ENCODE measurements at regions not wholly inside any gene's neighbourhood (a gene's known extent, or its start where the extent isn't known, plus 50 kb on each side); places are given as distances from the start of the nearest gene placed in this dataset.

DNA sequence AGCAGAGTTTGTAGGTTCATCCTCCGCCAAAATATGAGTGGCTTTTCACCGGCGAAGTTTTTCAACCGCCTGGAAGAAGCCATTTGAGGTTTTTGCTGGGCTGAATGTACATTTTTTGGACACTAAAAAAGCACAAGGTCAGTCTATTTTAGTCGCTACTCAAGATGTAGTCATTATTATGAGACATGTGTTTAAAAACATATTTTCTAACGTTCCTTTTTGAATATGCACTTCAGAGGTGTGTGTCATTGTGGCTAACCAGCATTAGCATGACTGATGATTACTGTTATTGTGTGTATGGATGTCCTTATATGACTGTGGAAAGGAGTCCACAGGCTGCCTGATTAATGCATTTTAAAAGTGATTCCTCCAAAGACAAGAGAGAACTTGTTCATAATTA is 605.4 kb downstream of the INHBA start:
- Histone ChIP-seq H2BK5ac (ENCODE audit: low read depth, low read length, poor library complexity, severe bottlenecking) (no peak overlapping the region), H3K36me3 (ENCODE audit: control insufficient read depth in 1 of 2, insufficient read depth in 2 of 2, low read depth in 1 of 2, low read length in 2 of 2) (no peaks in the 10 kb centered on the region), H3K9me3 (ENCODE audit: control insufficient read depth, low read length) (no peaks in the 10 kb centered on the region), H3K4me2 (ENCODE audit: low read length, poor library complexity, severe bottlenecking) (no peak overlapping the region), H3K4ac (ENCODE audit: low read depth in 1 of 2, low read length in 2 of 2) (no peak overlapping the region), H4K8ac (ENCODE audit: low read length) (no peak overlapping the region), H3K18ac (ENCODE audit: low read depth in 1 of 2, low read length in 2 of 2) (no peak overlapping the region), H3K27ac (ENCODE audit: low read length, poor library complexity, severe bottlenecking) (no peak overlapping the region), H2AK5ac (ENCODE audit: low read length, severe bottlenecking) (peak overlapping the region; percentile 78), H2BK12ac (ENCODE audit: low read length in 2 of 2) (no peak overlapping the region), H3K23ac (ENCODE audit: low read length in 2 of 2) (no peak overlapping the region), H3K27me3 (ENCODE audit: control insufficient read depth in 1 of 2, insufficient read depth in 1 of 2, low read length in 2 of 2) (no peaks in the 10 kb centered on the region), H3K4me1 (ENCODE audit: control insufficient read depth, insufficient read depth, low read depth, low read length) (no peaks in the 10 kb centered on the region), H2BK15ac (ENCODE audit: low read depth, poor library complexity, severe bottlenecking) (no peak overlapping the region), H2AFZ (ENCODE audit: low read depth, low read length) (no peak overlapping the region), H4K91ac (ENCODE audit: low read length) (no peak overlapping the region), H3K14ac (ENCODE audit: low read length in 2 of 2) (no peak overlapping the region), H3K4me3 (ENCODE audit: insufficient read depth in 1 of 2, low read depth in 1 of 2, low read length in 2 of 2) (no peak overlapping the region), H2BK120ac (ENCODE audit: low read depth, low read length) (no peak overlapping the region), H3K79me1 (replicated peaks; ENCODE audit: low read length, poor library complexity, severe bottlenecking) (no peaks in the 10 kb centered on the region), H3K9ac (ENCODE audit: low read length) (peak overlapping the region; percentile 24)
- WGBS: 85% methylated on average over 5 of the region's 6 CpGs
- peak; percentile 18 for DNase-seq

DNA sequence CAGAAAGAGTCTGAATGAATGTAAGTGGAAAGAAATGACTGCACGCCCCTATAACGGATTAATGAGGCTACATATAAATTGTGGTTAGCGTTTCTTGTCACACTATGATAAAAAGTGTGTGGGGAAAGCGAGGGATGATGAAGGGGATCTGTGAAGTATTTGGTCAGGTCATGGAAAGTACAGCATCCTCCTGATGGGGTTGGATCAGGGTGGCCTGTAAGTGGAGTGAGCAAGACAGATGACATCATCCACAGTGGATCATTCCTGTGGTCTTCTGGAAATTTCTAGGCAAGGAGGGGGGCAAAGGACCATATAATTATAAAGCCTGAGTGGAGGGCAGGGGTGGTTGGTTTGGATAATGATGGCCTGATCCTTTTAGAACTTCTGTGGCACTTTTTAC is 606.0 kb downstream of the INHBA start:
- Histone ChIP-seq H3K23ac (ENCODE audit: low read length in 2 of 2) (no peak overlapping the region), H3K9ac (ENCODE audit: low read length) (peak overlapping the region; percentile 24), H4K91ac (ENCODE audit: low read length) (no peak overlapping the region), H3K79me1 (replicated peaks; ENCODE audit: low read length, poor library complexity, severe bottlenecking) (no peaks in the 10 kb centered on the region), H3K4me2 (ENCODE audit: low read length, poor library complexity, severe bottlenecking) (no peak overlapping the region), H2BK120ac (ENCODE audit: low read depth, low read length) (no peak overlapping the region), H3K27me3 (ENCODE audit: control insufficient read depth in 1 of 2, insufficient read depth in 1 of 2, low read length in 2 of 2) (no peaks in the 10 kb centered on the region), H2AFZ (ENCODE audit: low read depth, low read length) (no peak overlapping the region), H3K4ac (ENCODE audit: low read depth in 1 of 2, low read length in 2 of 2) (no peak overlapping the region), H4K8ac (ENCODE audit: low read length) (no peak overlapping the region), H3K36me3 (ENCODE audit: control insufficient read depth in 1 of 2, insufficient read depth in 2 of 2, low read depth in 1 of 2, low read length in 2 of 2) (no peaks in the 10 kb centered on the region), H2BK5ac (ENCODE audit: low read depth, low read length, poor library complexity, severe bottlenecking) (no peak overlapping the region), H3K9me3 (ENCODE audit: control insufficient read depth, low read length) (no peaks in the 10 kb centered on the region), H3K27ac (ENCODE audit: low read length, poor library complexity, severe bottlenecking) (no peak overlapping the region), H2AK5ac (ENCODE audit: low read length, severe bottlenecking) (peak overlapping the region; percentile 78), H3K18ac (ENCODE audit: low read depth in 1 of 2, low read length in 2 of 2) (no peak overlapping the region), H3K4me3 (ENCODE audit: insufficient read depth in 1 of 2, low read depth in 1 of 2, low read length in 2 of 2) (no peak overlapping the region), H2BK12ac (ENCODE audit: low read length in 2 of 2) (no peak overlapping the region), H3K14ac (ENCODE audit: low read length in 2 of 2) (no peak overlapping the region), H2BK15ac (ENCODE audit: low read depth, poor library complexity, severe bottlenecking) (no peak overlapping the region), H3K4me1 (ENCODE audit: control insufficient read depth, insufficient read depth, low read depth, low read length) (no peaks in the 10 kb centered on the region)
- peak; percentile 71 for DNase-seq
- 62% methylated on average over 4 of the region's 4 CpGs for WGBS

DNA sequence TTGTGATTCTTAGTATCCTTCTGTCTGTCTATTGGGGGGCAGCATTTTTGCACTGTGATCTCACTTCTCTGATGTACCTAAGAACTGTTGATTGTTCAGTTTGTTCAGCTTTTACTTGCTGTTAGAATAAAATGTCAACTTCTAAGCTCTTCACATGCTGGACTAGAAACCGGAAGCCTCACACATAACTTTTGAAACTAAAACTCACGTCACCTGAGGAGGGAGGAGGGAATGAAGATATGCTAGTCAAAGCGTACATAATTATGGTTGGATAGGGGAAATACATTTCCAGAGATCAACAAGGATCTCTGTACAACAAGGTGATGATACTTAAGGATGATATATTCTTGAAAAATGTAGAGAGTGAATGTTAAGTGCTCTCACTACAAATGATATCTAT is 609.7 kb downstream of the INHBA start:
- Histone ChIP-seq H3K18ac (ENCODE audit: low read depth in 1 of 2, low read length in 2 of 2) (no peak overlapping the region), H3K4ac (ENCODE audit: low read depth in 1 of 2, low read length in 2 of 2) (no peak overlapping the region), H3K9ac (ENCODE audit: low read length) (no peak overlapping the region), H4K8ac (ENCODE audit: low read length) (no peak overlapping the region), H3K4me2 (ENCODE audit: low read length, poor library complexity, severe bottlenecking) (no peak overlapping the region), H4K91ac (ENCODE audit: low read length) (no peak overlapping the region), H2BK15ac (ENCODE audit: low read depth, poor library complexity, severe bottlenecking) (no peak overlapping the region), H3K4me1 (ENCODE audit: control insufficient read depth, insufficient read depth, low read depth, low read length) (no peaks in the 10 kb centered on the region), H2BK5ac (ENCODE audit: low read depth, low read length, poor library complexity, severe bottlenecking) (no peak overlapping the region), H2BK120ac (ENCODE audit: low read depth, low read length) (no peak overlapping the region), H3K79me1 (replicated peaks; ENCODE audit: low read length, poor library complexity, severe bottlenecking) (no peaks in the 10 kb centered on the region), H2AFZ (ENCODE audit: low read depth, low read length) (no peak overlapping the region), H2BK12ac (ENCODE audit: low read length in 2 of 2) (no peak overlapping the region), H3K14ac (ENCODE audit: low read length in 2 of 2) (no peak overlapping the region), H3K4me3 (ENCODE audit: insufficient read depth in 1 of 2, low read depth in 1 of 2, low read length in 2 of 2) (no peak overlapping the region), H3K27ac (ENCODE audit: low read length, poor library complexity, severe bottlenecking) (no peak overlapping the region), H3K23ac (ENCODE audit: low read length in 2 of 2) (no peak overlapping the region), H3K27me3 (ENCODE audit: control insufficient read depth in 1 of 2, insufficient read depth in 1 of 2, low read length in 2 of 2) (no peaks in the 10 kb centered on the region), H2AK5ac (ENCODE audit: low read length, severe bottlenecking) (no peak overlapping the region), H3K36me3 (ENCODE audit: control insufficient read depth in 1 of 2, insufficient read depth in 2 of 2, low read depth in 1 of 2, low read length in 2 of 2) (no peaks in the 10 kb centered on the region), H3K9me3 (ENCODE audit: control insufficient read depth, low read length) (peaks cover 4% of the 10 kb centered on the region)
- DNase-seq: no peak
- WGBS: 96% methylated on average over 3 of the region's 3 CpGs

DNA sequence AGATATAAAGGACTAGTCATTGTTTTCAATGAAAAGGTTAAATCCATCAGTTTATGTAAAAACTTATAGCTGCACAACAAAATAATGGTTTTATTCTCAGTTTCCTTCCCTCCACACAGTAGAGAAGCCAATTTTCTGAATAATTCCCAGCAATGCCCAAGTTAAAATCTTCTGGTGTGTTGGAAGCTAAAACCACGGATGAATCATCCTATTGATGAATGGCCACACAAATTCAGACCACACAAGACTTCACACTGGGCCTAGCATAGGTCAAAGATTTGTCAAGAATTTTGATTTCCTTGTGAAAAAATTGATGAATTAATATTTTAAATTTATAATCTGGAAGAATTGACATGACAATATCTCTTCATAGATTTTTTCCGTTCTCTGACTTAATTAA is 617.6 kb downstream of the INHBA start:
- H3K23ac ChIP-seq (ENCODE audit: low read length in 2 of 2): no peak overlapping the region
- H3K36me3 ChIP-seq (ENCODE audit: control insufficient read depth in 1 of 2, insufficient read depth in 2 of 2, low read depth in 1 of 2, low read length in 2 of 2): no peaks in the 10 kb centered on the region
- H3K4me2 ChIP-seq (ENCODE audit: low read length, poor library complexity, severe bottlenecking): no peak overlapping the region
- H2AK5ac ChIP-seq (ENCODE audit: low read length, severe bottlenecking): no peak overlapping the region
- DNase-seq: peak; percentile 60
- H2AFZ ChIP-seq (ENCODE audit: low read depth, low read length): no peak overlapping the region
- no peak overlapping the region for H4K91ac ChIP-seq (ENCODE audit: low read length)
- no peaks in the 10 kb centered on the region for H3K27me3 ChIP-seq (ENCODE audit: control insufficient read depth in 1 of 2, insufficient read depth in 1 of 2, low read length in 2 of 2)
- H2BK12ac ChIP-seq (ENCODE audit: low read length in 2 of 2): no peak overlapping the region
- no peak overlapping the region for H3K27ac ChIP-seq (ENCODE audit: low read length, poor library complexity, severe bottlenecking)
- H2BK5ac ChIP-seq (ENCODE audit: low read depth, low read length, poor library complexity, severe bottlenecking): no peak overlapping the region
- H3K4me1 ChIP-seq (ENCODE audit: control insufficient read depth, insufficient read depth, low read depth, low read length): peaks cover 2% of the 10 kb centered on the region
- no peaks in the 10 kb centered on the region for H3K79me1 ChIP-seq (replicated peaks; ENCODE audit: low read length, poor library complexity, severe bottlenecking)
- no peak overlapping the region for H3K14ac ChIP-seq (ENCODE audit: low read length in 2 of 2)
- peaks cover 4% of the 10 kb centered on the region for H3K9me3 ChIP-seq (ENCODE audit: control insufficient read depth, low read length)
- no peak overlapping the region for H3K4me3 ChIP-seq (ENCODE audit: insufficient read depth in 1 of 2, low read depth in 1 of 2, low read length in 2 of 2)
- no CpG with 5 or more reads among the region's 2 CpGs for WGBS
- H3K9ac ChIP-seq (ENCODE audit: low read length): no peak overlapping the region
- no peak overlapping the region for H2BK120ac ChIP-seq (ENCODE audit: low read depth, low read length)
- H3K18ac ChIP-seq (ENCODE audit: low read depth in 1 of 2, low read length in 2 of 2): no peak overlapping the region
- no peak overlapping the region for H4K8ac ChIP-seq (ENCODE audit: low read length)
- H3K4ac ChIP-seq (ENCODE audit: low read depth in 1 of 2, low read length in 2 of 2): no peak overlapping the region
- H2BK15ac ChIP-seq (ENCODE audit: low read depth, poor library complexity, severe bottlenecking): no peak overlapping the region

Data from mesenchymal stem cell (in vitro differentiated cells and primary cell).